A549 (cell line): ENCODE measurements at regions not wholly inside any gene's neighbourhood (a gene's known extent, or its start where the extent isn't known, plus 50 kb on each side); places are given as distances from the start of the nearest gene placed in this dataset.

Source experiments
- CEBPB ChIP-seq, 2 experiments: fragments of >200 bp in 1 of 2; sonication (Bioruptor Twin) in 1 of 2; formaldehyde crosslinking in 1 of 2; IDR thresholded peaks; 2 replicates each; pipeline ENCODE4 v1.6.1; 2012 to 2016
- CHD2 ChIP-seq: fragments of 150-350 bp; IDR thresholded peaks from 2 replicates; pipeline ENCODE4 v1.6.1; 2014; ENCODE audit warnings: low read length; ENCODE audit not compliant: partially characterized antibody
- EP300 ChIP-seq, 2 experiments: fragments of >200 bp; sonication (Bioruptor Twin); formaldehyde crosslinking; IDR thresholded peaks; 2 replicates in 1 of 2; 3 replicates in 1 of 2; pipeline ENCODE4 v1.6.1; 2016 to 2017
- FOSL2 ChIP-seq, 2 experiments: fragments of 450-650 bp in 1 of 2; fragments of >200 bp in 1 of 2; sonication (Bioruptor Twin) in 1 of 2; formaldehyde crosslinking; IDR thresholded peaks; 2 replicates each; pipeline versions ENCODE4 v1.5.0 to v1.6.1; 2016 to 2020; ENCODE audit warnings: mild to moderate bottlenecking in 1 of 2, moderate library complexity in 1 of 2
- JUN ChIP-seq, 2 experiments: fragments of >200 bp; sonication (Bioruptor Twin); formaldehyde crosslinking; IDR thresholded peaks; 2 replicates in 1 of 2; 3 replicates in 1 of 2; pipeline ENCODE4 v1.6.1; 2016 to 2017
- NFE2L2 ChIP-seq: fragments of 150-350 bp; conservative IDR thresholded peaks from 2 replicates; pipeline ENCODE4 v1.6.1; 2014; ENCODE audit warnings: low read length
- NR3C1 ChIP-seq: fragments of >200 bp; sonication (Bioruptor Twin); formaldehyde crosslinking; IDR thresholded peaks from 3 replicates; pipeline ENCODE4 v1.6.1; 2017
- POLR2A ChIP-seq: IDR thresholded peaks from 2 replicates; pipeline ENCODE4 v1.6.1; 2012; ENCODE audit warnings: mild to moderate bottlenecking, low read length
- SMC3 ChIP-seq: fragments of >200 bp; sonication (Bioruptor Twin); formaldehyde crosslinking; IDR thresholded peaks from 3 replicates; pipeline ENCODE4 v1.6.1; 2018; ENCODE audit warnings: inconsistent platforms
- TF ChIP-seq, protein P1 (sequence below): fragments of >200 bp; sonication (Bioruptor Twin); formaldehyde crosslinking; IDR thresholded peaks from 3 replicates; pipeline ENCODE4 v1.5.1; 2016
- TF ChIP-seq, protein P2 (sequence below): fragments of 200-600 bp; sonication (generic); IDR thresholded peaks from 2 replicates; pipeline ENCODE4 v1.6.1; 2016; ENCODE audit warnings: antibody characterized with exemption, mild to moderate bottlenecking, moderate library complexity
- TF ChIP-seq, protein P3 (sequence below): fragments of >200 bp; sonication (Bioruptor Twin); formaldehyde crosslinking; IDR thresholded peaks from 3 replicates; pipeline ENCODE4 v1.6.1; 2016
- TF ChIP-seq, protein P4 (sequence below): fragments of 450-650 bp; IDR thresholded peaks from 2 replicates; pipeline ENCODE4 v1.6.1; 2014; ENCODE audit warnings: antibody characterized with exemption

DNA sequence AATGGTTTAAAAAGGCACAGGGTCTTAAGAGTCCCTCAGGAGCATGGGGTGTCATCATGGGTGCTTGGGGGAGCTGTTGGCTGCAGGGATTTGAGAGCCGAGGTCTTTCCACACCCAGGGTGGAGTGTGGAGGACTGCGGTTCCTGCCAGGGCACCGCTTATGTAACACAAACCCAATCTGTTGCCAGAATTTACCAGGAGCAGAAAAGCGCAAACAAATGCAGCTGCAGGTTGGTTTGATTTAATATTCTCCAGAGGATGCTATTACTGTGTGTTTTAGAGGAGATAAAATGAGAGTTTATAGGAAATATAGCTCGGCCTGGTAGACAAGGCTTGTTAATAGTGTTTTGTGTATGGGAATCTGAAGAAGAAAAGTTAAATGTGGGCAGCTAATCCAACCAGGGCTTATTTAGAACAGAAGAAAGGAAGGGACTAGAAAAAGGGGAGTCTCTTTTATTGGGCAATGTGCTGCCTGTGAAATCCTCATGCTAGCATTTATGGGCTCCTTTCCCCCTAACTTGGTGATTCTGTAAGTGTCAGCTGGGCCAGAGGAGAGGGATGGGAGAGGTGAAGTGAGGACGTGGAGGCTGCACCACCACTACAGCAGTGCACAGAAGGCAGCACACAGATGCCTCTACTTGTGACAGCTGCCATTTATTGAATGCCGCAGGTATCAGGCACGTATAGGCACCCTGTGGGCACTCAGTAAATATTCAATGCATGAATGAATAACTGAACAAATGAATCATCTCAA is 174.7 kb downstream of the KATNIP start:
- TF ChIP-seq FOSL2 (IDR thresholded peaks at IDR 0.05), result no peak
- TF ChIP-seq FOSL2 (CRISPR knock-in tag; IDR thresholded peaks at IDR 0.05), result no peak
- TF ChIP-seq, protein P1, sequence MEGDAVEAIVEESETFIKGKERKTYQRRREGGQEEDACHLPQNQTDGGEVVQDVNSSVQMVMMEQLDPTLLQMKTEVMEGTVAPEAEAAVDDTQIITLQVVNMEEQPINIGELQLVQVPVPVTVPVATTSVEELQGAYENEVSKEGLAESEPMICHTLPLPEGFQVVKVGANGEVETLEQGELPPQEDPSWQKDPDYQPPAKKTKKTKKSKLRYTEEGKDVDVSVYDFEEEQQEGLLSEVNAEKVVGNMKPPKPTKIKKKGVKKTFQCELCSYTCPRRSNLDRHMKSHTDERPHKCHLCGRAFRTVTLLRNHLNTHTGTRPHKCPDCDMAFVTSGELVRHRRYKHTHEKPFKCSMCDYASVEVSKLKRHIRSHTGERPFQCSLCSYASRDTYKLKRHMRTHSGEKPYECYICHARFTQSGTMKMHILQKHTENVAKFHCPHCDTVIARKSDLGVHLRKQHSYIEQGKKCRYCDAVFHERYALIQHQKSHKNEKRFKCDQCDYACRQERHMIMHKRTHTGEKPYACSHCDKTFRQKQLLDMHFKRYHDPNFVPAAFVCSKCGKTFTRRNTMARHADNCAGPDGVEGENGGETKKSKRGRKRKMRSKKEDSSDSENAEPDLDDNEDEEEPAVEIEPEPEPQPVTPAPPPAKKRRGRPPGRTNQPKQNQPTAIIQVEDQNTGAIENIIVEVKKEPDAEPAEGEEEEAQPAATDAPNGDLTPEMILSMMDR, result no peak
- no peak for TF ChIP-seq NR3C1
- no peak for TF ChIP-seq POLR2A
- no peak for TF ChIP-seq CEBPB (IDR thresholded peaks at IDR 0.05)
- TF ChIP-seq, protein P2, sequence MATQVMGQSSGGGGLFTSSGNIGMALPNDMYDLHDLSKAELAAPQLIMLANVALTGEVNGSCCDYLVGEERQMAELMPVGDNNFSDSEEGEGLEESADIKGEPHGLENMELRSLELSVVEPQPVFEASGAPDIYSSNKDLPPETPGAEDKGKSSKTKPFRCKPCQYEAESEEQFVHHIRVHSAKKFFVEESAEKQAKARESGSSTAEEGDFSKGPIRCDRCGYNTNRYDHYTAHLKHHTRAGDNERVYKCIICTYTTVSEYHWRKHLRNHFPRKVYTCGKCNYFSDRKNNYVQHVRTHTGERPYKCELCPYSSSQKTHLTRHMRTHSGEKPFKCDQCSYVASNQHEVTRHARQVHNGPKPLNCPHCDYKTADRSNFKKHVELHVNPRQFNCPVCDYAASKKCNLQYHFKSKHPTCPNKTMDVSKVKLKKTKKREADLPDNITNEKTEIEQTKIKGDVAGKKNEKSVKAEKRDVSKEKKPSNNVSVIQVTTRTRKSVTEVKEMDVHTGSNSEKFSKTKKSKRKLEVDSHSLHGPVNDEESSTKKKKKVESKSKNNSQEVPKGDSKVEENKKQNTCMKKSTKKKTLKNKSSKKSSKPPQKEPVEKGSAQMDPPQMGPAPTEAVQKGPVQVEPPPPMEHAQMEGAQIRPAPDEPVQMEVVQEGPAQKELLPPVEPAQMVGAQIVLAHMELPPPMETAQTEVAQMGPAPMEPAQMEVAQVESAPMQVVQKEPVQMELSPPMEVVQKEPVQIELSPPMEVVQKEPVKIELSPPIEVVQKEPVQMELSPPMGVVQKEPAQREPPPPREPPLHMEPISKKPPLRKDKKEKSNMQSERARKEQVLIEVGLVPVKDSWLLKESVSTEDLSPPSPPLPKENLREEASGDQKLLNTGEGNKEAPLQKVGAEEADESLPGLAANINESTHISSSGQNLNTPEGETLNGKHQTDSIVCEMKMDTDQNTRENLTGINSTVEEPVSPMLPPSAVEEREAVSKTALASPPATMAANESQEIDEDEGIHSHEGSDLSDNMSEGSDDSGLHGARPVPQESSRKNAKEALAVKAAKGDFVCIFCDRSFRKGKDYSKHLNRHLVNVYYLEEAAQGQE, result no peak
- TF ChIP-seq CHD2, result no peak
- TF ChIP-seq, protein P3, sequence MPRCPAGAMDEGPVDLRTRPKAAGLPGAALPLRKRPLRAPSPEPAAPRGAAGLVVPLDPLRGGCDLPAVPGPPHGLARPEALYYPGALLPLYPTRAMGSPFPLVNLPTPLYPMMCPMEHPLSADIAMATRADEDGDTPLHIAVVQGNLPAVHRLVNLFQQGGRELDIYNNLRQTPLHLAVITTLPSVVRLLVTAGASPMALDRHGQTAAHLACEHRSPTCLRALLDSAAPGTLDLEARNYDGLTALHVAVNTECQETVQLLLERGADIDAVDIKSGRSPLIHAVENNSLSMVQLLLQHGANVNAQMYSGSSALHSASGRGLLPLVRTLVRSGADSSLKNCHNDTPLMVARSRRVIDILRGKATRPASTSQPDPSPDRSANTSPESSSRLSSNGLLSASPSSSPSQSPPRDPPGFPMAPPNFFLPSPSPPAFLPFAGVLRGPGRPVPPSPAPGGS, result no peak
- no peak for TF ChIP-seq SMC3
- TF ChIP-seq JUN (IDR thresholded peaks at IDR 0.05), result no peak
- TF ChIP-seq, protein P4, sequence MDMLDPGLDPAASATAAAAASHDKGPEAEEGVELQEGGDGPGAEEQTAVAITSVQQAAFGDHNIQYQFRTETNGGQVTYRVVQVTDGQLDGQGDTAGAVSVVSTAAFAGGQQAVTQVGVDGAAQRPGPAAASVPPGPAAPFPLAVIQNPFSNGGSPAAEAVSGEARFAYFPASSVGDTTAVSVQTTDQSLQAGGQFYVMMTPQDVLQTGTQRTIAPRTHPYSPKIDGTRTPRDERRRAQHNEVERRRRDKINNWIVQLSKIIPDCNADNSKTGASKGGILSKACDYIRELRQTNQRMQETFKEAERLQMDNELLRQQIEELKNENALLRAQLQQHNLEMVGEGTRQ, result no peak
- TF ChIP-seq NFE2L2, result no peak
- no peak for TF ChIP-seq EP300 (IDR thresholded peaks at IDR 0.05)
